OCI-LY3 (cell line): ENCODE measurements at regions not wholly inside any gene's neighbourhood (a gene's known extent, or its start where the extent isn't known, plus 50 kb on each side); places are given as distances from the start of the nearest gene placed in this dataset.

ENCODE experiments used
- CTCF ChIP-seq: fragments of 200-600, 300-600 bp; sonication (generic); IDR thresholded peaks from 2 replicates; pipeline ENCODE4 v1.5.1; 2014; ENCODE audit warnings: antibody characterized with exemption, low read length, low read depth
- EZH2phosphoT487 ChIP-seq: fragments of 200-600 bp; shearing (Covaris generic); IDR thresholded peaks from 2 replicates; pipeline ENCODE4 v1.6.1; 2018; ENCODE audit warnings: antibody characterized with exemption, mixed run types, low read depth

- TF ChIP-seq CTCF: no peak
- TF ChIP-seq EZH2phosphoT487: no peak
Observed at GRCh38 chr6:86355271-86355670, 582.1 kb upstream of the HTR1E start.
